Natural killer cell treated with Interleukin-12 subunit alpha and Interleukin-12 subunit beta and Interleukin-15 and Interleukin-18, amount 100 ng/mL, for 72 hours (primary cell): ENCODE measurements at regions not wholly inside any gene's neighbourhood (a gene's known extent, or its start where the extent isn't known, plus 50 kb on each side); places are given as distances from the start of the nearest gene placed in this dataset.
A peak's percentile ranks its signal among the peaks of the same experiment; 100 is the strongest.

Source experiments
- ATAC-seq, 2 donors: fragments of 150-1000 bp; cut with Tn5 transposase in 1 of 2; sonication (Bioruptor Pico), chemical (Tn5 transposase) in 1 of 2; 2 replicates each; pipeline ENCODE4 v1.10.0; 2021
- DNase-seq: peaks from one replicate; pipeline ENCODE4 v3.0.0; 2022; ENCODE audit warnings: low spot score
- H3K27ac Mint-ChIP-seq, 2 donors: 1 replicate in 1 of 2; 2 replicates in 1 of 2; pipeline ENCODE4 v1.8.0; 2022; ENCODE audit warnings: mixed read lengths in 2 of 2, mild to moderate bottlenecking in 1 of 2, moderate library complexity in 1 of 2
- H3K27me3 Mint-ChIP-seq, 2 donors: 1 replicate in 1 of 2; 2 replicates in 1 of 2; pipeline ENCODE4 v1.8.0; 2022; ENCODE audit warnings: mixed read lengths in 2 of 2
- H3K36me3 Mint-ChIP-seq: one replicate; pipeline ENCODE4 v1.8.0; 2022; ENCODE audit warnings: mixed read lengths
- H3K4me1 Mint-ChIP-seq, 2 donors: 1 replicate in 1 of 2; 2 replicates in 1 of 2; pipeline ENCODE4 v1.8.0; 2022; ENCODE audit warnings: low read depth in 2 of 2, mixed read lengths in 2 of 2, mild to moderate bottlenecking in 1 of 2
- H3K4me3 Mint-ChIP-seq: one replicate; pipeline ENCODE4 v1.8.0; 2022; ENCODE audit warnings: mixed read lengths
- H3K9me3 Mint-ChIP-seq: 2 replicates; pipeline ENCODE4 v1.8.0; 2022; ENCODE audit warnings: mixed read lengths

- ATAC-seq, result peak in 1 of 2 donors; percentile 48
- DNase-seq, result no peak
- Mint-ChIP-seq H3K4me1 (peaks cover 6 to 28% of the 10 kb centered on the region in 2 donors), H3K27me3 (peaks cover 10 to 13% of the 10 kb centered on the region in 2 donors), H3K4me3 (no peak overlapping the region), H3K36me3 (no peaks in the 10 kb centered on the region), H3K9me3 (peaks cover 3% of the 10 kb centered on the region), H3K27ac (peak overlapping the region in 1 of 2 donors; percentile 22)
These were observed 73.8 kb upstream of the RAI14 start for GRCh38 chr5:34582371-34582770.

GRCh38 chr5:34583167-34583566 is 73.0 kb upstream of the RAI14 start:
- no peaks in the 10 kb centered on the region for H3K36me3 Mint-ChIP-seq
- no peak for ATAC-seq
- peaks cover 3% of the 10 kb centered on the region for H3K9me3 Mint-ChIP-seq
- no peak for DNase-seq
- peaks cover 13 to 14% of the 10 kb centered on the region in 2 donors for H3K27me3 Mint-ChIP-seq
- H3K4me3 Mint-ChIP-seq, result peak overlapping the region; percentile 1
- peak overlapping the region in 1 of 2 donors; percentile 82 for H3K27ac Mint-ChIP-seq
- H3K4me1 Mint-ChIP-seq, result peaks cover 6 to 32% of the 10 kb centered on the region in 2 donors

GRCh38 chr5:34584165-34584564 is 72.0 kb upstream of the RAI14 start:
- ATAC-seq (peak in 1 of 2 donors; percentile 52), DNase-seq (no peak)
- Mint-ChIP-seq H3K27me3 (peaks cover 13 to 14% of the 10 kb centered on the region in 2 donors), H3K4me1 (peaks cover 6 to 32% of the 10 kb centered on the region in 2 donors), H3K4me3 (no peak overlapping the region), H3K36me3 (no peaks in the 10 kb centered on the region), H3K9me3 (peaks cover 3% of the 10 kb centered on the region), H3K27ac (peak overlapping the region in 1 of 2 donors; percentile 82)

- DNase-seq, result no peak
- ATAC-seq, result no peak
- H3K27ac Mint-ChIP-seq, result peak overlapping the region; percentile 34 to 82
- peaks cover 6 to 32% of the 10 kb centered on the region in 2 donors for H3K4me1 Mint-ChIP-seq
- peaks cover 13 to 14% of the 10 kb centered on the region in 2 donors for H3K27me3 Mint-ChIP-seq
- H3K36me3 Mint-ChIP-seq, result no peaks in the 10 kb centered on the region
- peaks cover 3% of the 10 kb centered on the region for H3K9me3 Mint-ChIP-seq
- H3K4me3 Mint-ChIP-seq, result no peak overlapping the region
These were observed 70.5 kb upstream of the RAI14 start for GRCh38 chr5:34585601-34586104.

- no peaks in the 10 kb centered on the region for H3K36me3 Mint-ChIP-seq
- peaks cover 3% of the 10 kb centered on the region for H3K9me3 Mint-ChIP-seq
- peaks cover 13 to 14% of the 10 kb centered on the region in 2 donors for H3K27me3 Mint-ChIP-seq
- DNase-seq, result no peak
- H3K27ac Mint-ChIP-seq, result peak overlapping the region; percentile 34 to 82
- peaks cover 6 to 32% of the 10 kb centered on the region in 2 donors for H3K4me1 Mint-ChIP-seq
- peak; percentile 43 to 69 for ATAC-seq
- no peak overlapping the region for H3K4me3 Mint-ChIP-seq
These were observed 69.8 kb upstream of the RAI14 start for GRCh38 chr5:34586117-34586885.

GRCh38 chr5:34587355-34588241 is 68.5 kb upstream of the RAI14 start:
- H3K4me3 Mint-ChIP-seq, result no peak overlapping the region
- H3K4me1 Mint-ChIP-seq, result peaks cover 6 to 28% of the 10 kb centered on the region in 2 donors
- DNase-seq (no peak), ATAC-seq (no peak)
- H3K36me3 Mint-ChIP-seq, result no peaks in the 10 kb centered on the region
- peaks cover 3% of the 10 kb centered on the region for H3K9me3 Mint-ChIP-seq
- H3K27me3 Mint-ChIP-seq, result peaks cover 11 to 15% of the 10 kb centered on the region in 2 donors
- peak overlapping the region in 1 of 2 donors; percentile 9 for H3K27ac Mint-ChIP-seq

- Mint-ChIP-seq H3K4me1 (peaks cover 0 to 17% of the 10 kb centered on the region in 2 donors), H3K36me3 (no peaks in the 10 kb centered on the region), H3K4me3 (no peak overlapping the region), H3K27ac (no peak overlapping the region), H3K27me3 (peaks cover 11 to 15% of the 10 kb centered on the region in 2 donors), H3K9me3 (peaks cover 3% of the 10 kb centered on the region)
- DNase-seq, result no peak
- ATAC-seq, result no peak
These were observed 66.3 kb upstream of the RAI14 start for GRCh38 chr5:34589832-34590231.

GRCh38 chr5:34591723-34592122 is 64.4 kb upstream of the RAI14 start:
- H3K27me3 Mint-ChIP-seq, result peaks cover 6 to 8% of the 10 kb centered on the region in 2 donors
- no peak overlapping the region for H3K27ac Mint-ChIP-seq
- ATAC-seq (no peak), DNase-seq (no peak)
- peaks cover 0 to 5% of the 10 kb centered on the region in 2 donors for H3K4me1 Mint-ChIP-seq
- H3K9me3 Mint-ChIP-seq, result no peaks in the 10 kb centered on the region
- H3K36me3 Mint-ChIP-seq, result no peaks in the 10 kb centered on the region
- H3K4me3 Mint-ChIP-seq, result no peak overlapping the region

GRCh38 chr5:34597034-34598027 is 58.8 kb upstream of the RAI14 start:
- no peaks in the 10 kb centered on the region for H3K36me3 Mint-ChIP-seq
- no peaks in the 10 kb centered on the region for H3K4me1 Mint-ChIP-seq
- ATAC-seq, result no peak
- no peak overlapping the region for H3K27ac Mint-ChIP-seq
- no peak for DNase-seq
- H3K4me3 Mint-ChIP-seq, result no peak overlapping the region
- no peaks in the 10 kb centered on the region for H3K9me3 Mint-ChIP-seq
- peaks cover 0 to 3% of the 10 kb centered on the region in 2 donors for H3K27me3 Mint-ChIP-seq

- Mint-ChIP-seq H3K4me3 (no peak overlapping the region), H3K36me3 (no peaks in the 10 kb centered on the region), H3K9me3 (no peaks in the 10 kb centered on the region), H3K27ac (no peak overlapping the region), H3K4me1 (no peaks in the 10 kb centered on the region), H3K27me3 (peaks cover 0 to 3% of the 10 kb centered on the region in 2 donors)
- ATAC-seq, result no peak
- DNase-seq, result no peak
These were observed 57.8 kb upstream of the RAI14 start for GRCh38 chr5:34598177-34598794.

- ATAC-seq, result no peak
These were observed 56.5 kb upstream of the RAI14 start for GRCh38 chr5:34599471-34600117.

GRCh38 chr5:34600118-34600493 is 56.0 kb upstream of the RAI14 start:
- Mint-ChIP-seq H3K27ac (no peak overlapping the region), H3K4me3 (no peak overlapping the region), H3K27me3 (peaks cover 0 to 3% of the 10 kb centered on the region in 2 donors), H3K4me1 (no peaks in the 10 kb centered on the region), H3K9me3 (no peaks in the 10 kb centered on the region), H3K36me3 (no peaks in the 10 kb centered on the region)
- DNase-seq, result no peak
- ATAC-seq, result no peak

More at GRCh38 chr5:34599471-34600117, 56.5 kb upstream of the RAI14 start:
- Mint-ChIP-seq H3K4me3 (no peak overlapping the region), H3K27me3 (peaks cover 0 to 3% of the 10 kb centered on the region in 2 donors), H3K36me3 (no peaks in the 10 kb centered on the region), H3K9me3 (no peaks in the 10 kb centered on the region), H3K27ac (no peak overlapping the region), H3K4me1 (no peaks in the 10 kb centered on the region)
- no peak for DNase-seq
